Keratinocyte (primary cell): ENCODE measurements at regions not wholly inside any gene's neighbourhood (a gene's known extent, or its start where the extent isn't known, plus 50 kb on each side); places are given as distances from the start of the nearest gene placed in this dataset.

Experiments used
- DNase-seq: peaks from one replicate; pipeline ENCODE4 v3.0.0-alpha.2; 2011; ENCODE audit warnings: low read depth, missing footprints, low spot score
- FAIRE-seq: peaks from 2 replicates; lab custom pipeline; 2011; peaks lifted over from hg19 to GRCh38; lab: Jason Lieb, UNC
- H2AFZ ChIP-seq: 2 replicates; pipeline ENCODE4 v1.6.0; 2012; ENCODE audit warnings: low read length, control low read depth, inconsistent platforms; ENCODE audit not compliant: control insufficient read depth
- H3K27ac ChIP-seq: 2 replicates; pipeline ENCODE4 v1.5.1; 2011; ENCODE audit warnings: low read length; ENCODE audit not compliant: control insufficient read depth, insufficient read depth
- H3K27me3 ChIP-seq: 3 replicates; pipeline ENCODE4 v1.6.0; 2011; ENCODE audit warnings: low read length; ENCODE audit not compliant: control insufficient read depth, insufficient read depth; ENCODE audit errors: extremely low read depth
- H3K36me3 ChIP-seq, 2 experiments: 2 replicates in 1 of 2; 3 replicates in 1 of 2; pipeline ENCODE4 v1.5.1; 2011; ENCODE audit warnings: low read length in 2 of 2, mild to moderate bottlenecking in 1 of 2; ENCODE audit not compliant: control insufficient read depth in 2 of 2, insufficient read depth in 2 of 2; ENCODE audit errors: extremely low read depth in 1 of 2
- H3K4me1 ChIP-seq: 3 replicates; pipeline ENCODE4 v1.5.1; 2011; ENCODE audit warnings: low read length; ENCODE audit not compliant: control insufficient read depth, insufficient read depth; ENCODE audit errors: extremely low read depth
- H3K4me2 ChIP-seq: 3 replicates; pipeline ENCODE4 v1.6.0; 2011; ENCODE audit warnings: low read depth, low read length; ENCODE audit not compliant: control insufficient read depth, insufficient read depth; ENCODE audit errors: extremely low read depth
- H3K4me3 ChIP-seq, 3 experiments: fragments of 200-600 bp in 1 of 3; sonication (generic) in 1 of 3; 2 replicates in 2 of 3; 3 replicates in 1 of 3; pipeline ENCODE4 v1.5.1; 2011 to 2016; ENCODE audit warnings: low read length in 3 of 3, mild to moderate bottlenecking in 3 of 3, control low read depth in 2 of 3, inconsistent platforms in 1 of 3, low read depth in 1 of 3, mixed read lengths in 1 of 3, mixed run types in 1 of 3, moderate library complexity in 1 of 3; ENCODE audit not compliant: control insufficient read depth in 2 of 3, insufficient read depth in 2 of 3; ENCODE audit errors: extremely low read depth in 1 of 3
- H3K79me2 ChIP-seq: 2 replicates; pipeline ENCODE4 v1.6.0; 2012; ENCODE audit warnings: low read length; ENCODE audit not compliant: control insufficient read depth, insufficient read depth
- H3K9ac ChIP-seq: 3 replicates; pipeline ENCODE4 v1.6.0; 2011; ENCODE audit warnings: low read length; ENCODE audit not compliant: control insufficient read depth, insufficient read depth; ENCODE audit errors: extremely low read depth
- H3K9me1 ChIP-seq: 3 replicates; pipeline ENCODE4 v1.6.0; 2011; ENCODE audit warnings: low read length; ENCODE audit not compliant: control insufficient read depth, insufficient read depth; ENCODE audit errors: extremely low read depth
- H3K9me3 ChIP-seq: 2 replicates; pipeline ENCODE4 v1.5.1; 2012; ENCODE audit warnings: low read depth, low read length; ENCODE audit not compliant: control insufficient read depth
- H4K20me1 ChIP-seq: 3 replicates; pipeline ENCODE4 v1.6.0; 2011; ENCODE audit warnings: low read length; ENCODE audit not compliant: control insufficient read depth, insufficient read depth; ENCODE audit errors: extremely low read depth
- CTCF ChIP-seq, 3 experiments: IDR thresholded peaks in 1 of 3; conservative IDR thresholded peaks in 1 of 3; optimal IDR thresholded peaks in 1 of 3; 2 replicates in 2 of 3; 3 replicates in 1 of 3; pipeline versions ENCODE3 to v1.5.1; 2011; ENCODE audit warnings: low read length in 3 of 3, mild to moderate bottlenecking in 3 of 3, moderate library complexity in 2 of 3, control low read depth in 1 of 3, inconsistent platforms in 1 of 3; ENCODE audit not compliant: insufficient read depth in 2 of 3; ENCODE audit errors: extremely low read depth in 1 of 3
- EZH2 ChIP-seq: IDR thresholded peaks from one replicate; pipeline ENCODE4 v1.6.1; 2012; ENCODE audit warnings: inconsistent platforms, mild to moderate bottlenecking, low read length, moderate library complexity
- dilution Hi-C: fragments of 300-500 bp; cut with MboI; formaldehyde crosslinking; loops from one replicate; pipeline ENCODE4 v1.7.0; 2020; ENCODE audit warnings: low sequenced_read_pairs; ENCODE audit not compliant: extremely low pct_ligation_motif_present

- no peak overlapping the region for H3K4me3 ChIP-seq
- dilution Hi-C loops, result no loop called here
- no peak for FAIRE-seq
Measured at GRCh38 chr1:218943371-218943770, 230.3 kb upstream of the LYPLAL1 start.

GRCh38 chr1:218945050-218945449, 228.6 kb upstream of the LYPLAL1 start:
- H3K4me3 ChIP-seq, result no peak overlapping the region
- H2AFZ ChIP-seq, result no peak overlapping the region
- no peaks in the 10 kb centered on the region for H4K20me1 ChIP-seq
- no peaks in the 10 kb centered on the region for H3K36me3 ChIP-seq
- peak; percentile 34 for FAIRE-seq
- dilution Hi-C loops, result no loop called here
- H3K27ac ChIP-seq, result no peak overlapping the region
- H3K79me2 ChIP-seq, result no peaks in the 10 kb centered on the region
- peak; percentile 11 for DNase-seq
- peaks cover 4% of the 10 kb centered on the region for H3K4me1 ChIP-seq
- no peaks in the 10 kb centered on the region for H3K9me3 ChIP-seq
- no peaks in the 10 kb centered on the region for H3K9me1 ChIP-seq
- no peak for TF ChIP-seq CTCF (optimal IDR thresholded peaks at IDR 0.05 in 1 of 3, IDR thresholded peaks at IDR 0.05 in 1 of 3, conservative IDR thresholded peaks at IDR 0.05 in 1 of 3; ENCODE audit: extremely low read depth in 1 of 3, insufficient read depth in 2 of 3, low read length in 3 of 3)
- TF ChIP-seq EZH2, result no peak
- no peak overlapping the region for H3K4me2 ChIP-seq
- H3K9ac ChIP-seq, result no peak overlapping the region
- no peaks in the 10 kb centered on the region for H3K27me3 ChIP-seq

More at GRCh38 chr1:218943371-218943770, 230.3 kb upstream of the LYPLAL1 start:
- no peaks in the 10 kb centered on the region for H3K27me3 ChIP-seq
- H3K36me3 ChIP-seq, result no peaks in the 10 kb centered on the region
- H4K20me1 ChIP-seq, result no peaks in the 10 kb centered on the region
- no peak overlapping the region for H3K27ac ChIP-seq
- H2AFZ ChIP-seq, result no peak overlapping the region
- no peaks in the 10 kb centered on the region for H3K9me3 ChIP-seq
- H3K9me1 ChIP-seq, result no peaks in the 10 kb centered on the region
- no peak for TF ChIP-seq EZH2
- TF ChIP-seq CTCF (optimal IDR thresholded peaks at IDR 0.05 in 1 of 3, IDR thresholded peaks at IDR 0.05 in 1 of 3, conservative IDR thresholded peaks at IDR 0.05 in 1 of 3; ENCODE audit: extremely low read depth in 1 of 3, insufficient read depth in 2 of 3, low read length in 3 of 3), result no peak
- DNase-seq, result no peak
- H3K79me2 ChIP-seq, result no peaks in the 10 kb centered on the region
- no peak overlapping the region for H3K4me2 ChIP-seq
- H3K4me1 ChIP-seq, result peaks cover 4% of the 10 kb centered on the region
- H3K9ac ChIP-seq, result no peak overlapping the region
